ENCODE measurements at regions not wholly inside any gene's neighbourhood (a gene's known extent, or its start where the extent isn't known, plus 50 kb on each side); places are given as distances from the start of the nearest gene placed in this dataset.

GRCh38 chrX:140447150-140447549 lies 57.7 kb downstream of the SOX3 start:
- POLR2A ChIA-PET = no interaction called here
- CTCF ChIA-PET = no interaction called here
- DNase-seq (ENCODE audit: extremely low spot score) = no peak
- TF ChIP-seq FOXA1 (IDR thresholded peaks at IDR 0.05) (no peak), ELF4 (IDR thresholded peaks at IDR 0.05) (no peak), SUZ12 (IDR thresholded peaks at IDR 0.05) (no peak), NFRKB (IDR thresholded peaks at IDR 0.05) (no peak), PKNOX1 (IDR thresholded peaks at IDR 0.05) (no peak), L3MBTL2 (conservative IDR thresholded peaks at IDR 0.05) (no peak), ZNF384 (IDR thresholded peaks at IDR 0.05) (no peak), HDGF (IDR thresholded peaks at IDR 0.05; ENCODE audit: borderline replicate concordance) (no peak), FOXM1 (IDR thresholded peaks at IDR 0.05; ENCODE audit: borderline replicate concordance) (no peak), BHLHE40 (IDR thresholded peaks at IDR 0.05; ENCODE audit: borderline replicate concordance) (no peak), LEF1 (IDR thresholded peaks at IDR 0.05; ENCODE audit: borderline replicate concordance) (no peak), TARDBP (IDR thresholded peaks at IDR 0.05) (no peak), FOXK2 (IDR thresholded peaks at IDR 0.05) (no peak), CTBP1 (IDR thresholded peaks at IDR 0.05; ENCODE audit: borderline replicate concordance) (no peak), SP1 (IDR thresholded peaks at IDR 0.05) (no peak), ARNT (IDR thresholded peaks at IDR 0.05) (no peak)

- no peak for TF ChIP-seq ELF4 (IDR thresholded peaks at IDR 0.05)
- no peak for TF ChIP-seq TARDBP (IDR thresholded peaks at IDR 0.05)
- TF ChIP-seq NFRKB (IDR thresholded peaks at IDR 0.05) = no peak
- TF ChIP-seq FOXA1 (IDR thresholded peaks at IDR 0.05) = no peak
- no peak for TF ChIP-seq SUZ12 (IDR thresholded peaks at IDR 0.05)
- no peak for TF ChIP-seq HDGF (IDR thresholded peaks at IDR 0.05; ENCODE audit: borderline replicate concordance)
- TF ChIP-seq LEF1 (IDR thresholded peaks at IDR 0.05; ENCODE audit: borderline replicate concordance) = no peak
- ChIA-PET CTCF (no interaction called here), POLR2A (no interaction called here)
- no peak for DNase-seq (ENCODE audit: extremely low spot score)
These were observed 64.0 kb downstream of the SOX3 start for GRCh38 chrX:140440876-140441275.

GRCh38 chrX:140439476-140439875 lies 65.4 kb downstream of the SOX3 start:
- TF ChIP-seq CTBP1 (IDR thresholded peaks at IDR 0.05; ENCODE audit: borderline replicate concordance) = no peak
- TF ChIP-seq PKNOX1 (IDR thresholded peaks at IDR 0.05) = no peak
- TF ChIP-seq NFRKB (IDR thresholded peaks at IDR 0.05) = no peak
- TF ChIP-seq HDGF (IDR thresholded peaks at IDR 0.05; ENCODE audit: borderline replicate concordance) = no peak
- TF ChIP-seq FOXM1 (IDR thresholded peaks at IDR 0.05; ENCODE audit: borderline replicate concordance) = no peak
- no peak for TF ChIP-seq ARNT (IDR thresholded peaks at IDR 0.05)
- TF ChIP-seq L3MBTL2 (conservative IDR thresholded peaks at IDR 0.05) = no peak
- no peak for TF ChIP-seq ZNF384 (IDR thresholded peaks at IDR 0.05)
- no peak for TF ChIP-seq FOXK2 (IDR thresholded peaks at IDR 0.05)
- no peak for TF ChIP-seq ELF4 (IDR thresholded peaks at IDR 0.05)
- no peak for TF ChIP-seq TARDBP (IDR thresholded peaks at IDR 0.05)
- ChIA-PET POLR2A (no interaction called here), CTCF (no interaction called here)
- DNase-seq (ENCODE audit: extremely low spot score) = no peak

GRCh38 chrX:140434347-140434746 lies 70.5 kb downstream of the SOX3 start:
- ChIA-PET CTCF (no interaction called here), POLR2A (no interaction called here)
- no peak for DNase-seq (ENCODE audit: extremely low spot score)
- TF ChIP-seq SUZ12 (IDR thresholded peaks at IDR 0.05) = no peak
- no peak for TF ChIP-seq ZNF384 (IDR thresholded peaks at IDR 0.05)
- TF ChIP-seq CTBP1 (IDR thresholded peaks at IDR 0.05; ENCODE audit: borderline replicate concordance) = no peak

GRCh38 chrX:140433582-140433981 lies 71.3 kb downstream of the SOX3 start:
- POLR2A ChIA-PET = no interaction called here
- DNase-seq (ENCODE audit: extremely low spot score) = no peak
- CTCF ChIA-PET = no interaction called here
- no peak for TF ChIP-seq CTBP1 (IDR thresholded peaks at IDR 0.05; ENCODE audit: borderline replicate concordance)
- no peak for TF ChIP-seq ARNT (IDR thresholded peaks at IDR 0.05)
- TF ChIP-seq NFRKB (IDR thresholded peaks at IDR 0.05) = no peak
- no peak for TF ChIP-seq ELF4 (IDR thresholded peaks at IDR 0.05)
- TF ChIP-seq LEF1 (IDR thresholded peaks at IDR 0.05; ENCODE audit: borderline replicate concordance) = no peak
- no peak for TF ChIP-seq L3MBTL2 (conservative IDR thresholded peaks at IDR 0.05)
- TF ChIP-seq SUZ12 (IDR thresholded peaks at IDR 0.05) = no peak
- no peak for TF ChIP-seq FOXK2 (IDR thresholded peaks at IDR 0.05)

GRCh38 chrX:140432346-140433175 lies 72.3 kb downstream of the SOX3 start:
- TF ChIP-seq FOXM1 (IDR thresholded peaks at IDR 0.05; ENCODE audit: borderline replicate concordance) = no peak
- no peak for TF ChIP-seq ELF4 (IDR thresholded peaks at IDR 0.05)
- no peak for TF ChIP-seq TARDBP (IDR thresholded peaks at IDR 0.05)
- TF ChIP-seq FOXA1 (IDR thresholded peaks at IDR 0.05) = no peak
- no peak for TF ChIP-seq ARNT (IDR thresholded peaks at IDR 0.05)
- no peak for TF ChIP-seq SP1 (IDR thresholded peaks at IDR 0.05)
- no peak for TF ChIP-seq PKNOX1 (IDR thresholded peaks at IDR 0.05)
- TF ChIP-seq FOXK2 (IDR thresholded peaks at IDR 0.05) = no peak
- TF ChIP-seq ZNF384 (IDR thresholded peaks at IDR 0.05) = no peak
- TF ChIP-seq CTBP1 (IDR thresholded peaks at IDR 0.05; ENCODE audit: borderline replicate concordance) = no peak
- no peak for TF ChIP-seq LEF1 (IDR thresholded peaks at IDR 0.05; ENCODE audit: borderline replicate concordance)
- no peak for TF ChIP-seq BHLHE40 (IDR thresholded peaks at IDR 0.05; ENCODE audit: borderline replicate concordance)
- TF ChIP-seq L3MBTL2 (conservative IDR thresholded peaks at IDR 0.05) = no peak
- no peak for TF ChIP-seq HDGF (IDR thresholded peaks at IDR 0.05; ENCODE audit: borderline replicate concordance)
- TF ChIP-seq SUZ12 (IDR thresholded peaks at IDR 0.05) = no peak
- no peak for TF ChIP-seq NFRKB (IDR thresholded peaks at IDR 0.05)
- CTCF ChIA-PET = no interaction called here
- POLR2A ChIA-PET = no interaction called here
- DNase-seq (ENCODE audit: extremely low spot score) = no peak

All from HEK293T (cell line).